Calu3 (cell line): ENCODE measurements at regions not wholly inside any gene's neighbourhood (a gene's known extent, or its start where the extent isn't known, plus 50 kb on each side); places are given as distances from the start of the nearest gene placed in this dataset.

Experiments
- BruUV-seq: library from RNA; stranded (reverse); fragments of 400-500 nt; replicated peaks from 2 replicates; lab custom pipeline; 2021; lab: Mats Ljungman, UMichigan
- CTCF ChIA-PET: fragments of 300-600 bp; sonication (Branson Sonifier 250); formaldehyde crosslinking; loops from one replicate; lab custom pipeline; 2022; ENCODE audit warnings: antibody characterized with exemption; lab: Charles Lee
- DNase-seq: peaks from one replicate; pipeline ENCODE4 v3.0.0; 2022
- H3K27ac Mint-ChIP-seq: one replicate; pipeline ENCODE4 v1.8.0; 2022; ENCODE audit warnings: mixed read lengths; ENCODE audit not compliant: unreplicated experiment
- H3K27me3 Mint-ChIP-seq: one replicate; pipeline ENCODE4 v1.8.0; 2022; ENCODE audit warnings: mixed read lengths; ENCODE audit not compliant: unreplicated experiment
- H3K36me3 Mint-ChIP-seq: one replicate; pipeline ENCODE4 v1.8.0; 2022; ENCODE audit warnings: mild to moderate bottlenecking, moderate library complexity, mixed read lengths; ENCODE audit not compliant: insufficient read depth, unreplicated experiment
- H3K4me1 Mint-ChIP-seq: one replicate; pipeline ENCODE4 v1.8.0; 2022; ENCODE audit warnings: mild to moderate bottlenecking, low read depth, mixed read lengths; ENCODE audit not compliant: unreplicated experiment
- H3K4me3 Mint-ChIP-seq: one replicate; pipeline ENCODE4 v1.8.0; 2022; ENCODE audit warnings: mild to moderate bottlenecking, low read depth, moderate library complexity, mixed read lengths; ENCODE audit not compliant: unreplicated experiment
- H3K9me3 Mint-ChIP-seq: one replicate; pipeline ENCODE4 v1.8.0; 2022; ENCODE audit warnings: low read depth, mixed read lengths; ENCODE audit not compliant: unreplicated experiment
- intact Hi-C: fragments of 100-400 bp; cut with micrococcal nuclease; formaldehyde crosslinking; loops from one replicate; pipeline ENCODE4 v1.10.0; 2022; ENCODE audit not compliant: unreplicated experiment
- TF ChIP-seq, protein P1 (sequence below): fragments of 200-600 bp; IDR thresholded peaks from one replicate; pipeline ENCODE4 v1.8.0; 2022; ENCODE audit warnings: antibody characterized with exemption; ENCODE audit not compliant: unreplicated experiment

DNA sequence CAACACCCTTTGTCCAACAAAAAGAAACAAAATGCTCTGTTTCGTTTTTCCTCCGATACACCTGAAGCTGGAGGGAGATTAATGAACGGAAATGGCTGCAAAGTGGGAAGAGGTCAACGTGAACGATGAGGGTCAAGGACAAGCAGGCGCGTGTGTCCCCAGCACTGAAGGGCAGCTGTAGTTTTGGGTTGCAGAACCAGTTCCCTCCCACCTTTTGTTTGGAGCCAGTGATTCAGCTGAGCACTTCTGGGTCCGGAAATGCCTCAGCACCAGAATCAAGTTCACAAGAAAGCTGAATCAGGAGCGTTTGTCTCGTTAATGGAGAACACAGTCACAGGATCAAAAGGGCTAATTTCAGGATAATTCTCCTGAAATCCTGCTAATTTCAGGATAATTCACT, 51.1 kb upstream of the PWP1 start:
- Mint-ChIP-seq H3K36me3 (no peaks in the 10 kb centered on the region), H3K4me1 (no peaks in the 10 kb centered on the region), H3K27me3 (peaks cover 73% of the 10 kb centered on the region), H3K9me3 (peaks cover 2% of the 10 kb centered on the region), H3K27ac (no peak overlapping the region), H3K4me3 (no peak overlapping the region)
- CTCF ChIA-PET, result no interaction called here
- BruUV-seq, result no TSS peak
- TF ChIP-seq, protein P1, sequence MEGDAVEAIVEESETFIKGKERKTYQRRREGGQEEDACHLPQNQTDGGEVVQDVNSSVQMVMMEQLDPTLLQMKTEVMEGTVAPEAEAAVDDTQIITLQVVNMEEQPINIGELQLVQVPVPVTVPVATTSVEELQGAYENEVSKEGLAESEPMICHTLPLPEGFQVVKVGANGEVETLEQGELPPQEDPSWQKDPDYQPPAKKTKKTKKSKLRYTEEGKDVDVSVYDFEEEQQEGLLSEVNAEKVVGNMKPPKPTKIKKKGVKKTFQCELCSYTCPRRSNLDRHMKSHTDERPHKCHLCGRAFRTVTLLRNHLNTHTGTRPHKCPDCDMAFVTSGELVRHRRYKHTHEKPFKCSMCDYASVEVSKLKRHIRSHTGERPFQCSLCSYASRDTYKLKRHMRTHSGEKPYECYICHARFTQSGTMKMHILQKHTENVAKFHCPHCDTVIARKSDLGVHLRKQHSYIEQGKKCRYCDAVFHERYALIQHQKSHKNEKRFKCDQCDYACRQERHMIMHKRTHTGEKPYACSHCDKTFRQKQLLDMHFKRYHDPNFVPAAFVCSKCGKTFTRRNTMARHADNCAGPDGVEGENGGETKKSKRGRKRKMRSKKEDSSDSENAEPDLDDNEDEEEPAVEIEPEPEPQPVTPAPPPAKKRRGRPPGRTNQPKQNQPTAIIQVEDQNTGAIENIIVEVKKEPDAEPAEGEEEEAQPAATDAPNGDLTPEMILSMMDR, result no peak
- intact Hi-C loops, result no loop called here
- DNase-seq, result no peak

DNA sequence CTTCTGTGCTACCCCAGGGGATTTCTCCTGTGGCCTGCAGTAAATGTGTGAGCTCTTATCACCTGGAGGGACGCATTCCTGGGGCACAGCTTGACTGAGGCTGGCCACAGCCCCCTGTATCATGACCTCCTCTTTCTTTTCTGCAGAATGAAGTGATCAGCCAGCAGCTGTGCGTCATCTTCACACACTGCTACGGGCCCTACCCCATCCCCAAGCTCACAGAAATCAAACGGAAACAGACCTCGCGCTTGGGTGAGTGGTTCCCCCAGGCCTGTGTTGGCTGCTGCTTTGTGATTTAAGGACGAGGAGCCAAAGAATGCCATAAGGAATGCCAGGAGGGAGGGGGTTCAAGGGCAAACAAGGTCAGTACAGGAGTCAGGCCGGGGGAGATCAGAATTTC, 50.5 kb upstream of the PWP1 start:
- H3K36me3 Mint-ChIP-seq, result no peaks in the 10 kb centered on the region
- no peaks in the 10 kb centered on the region for H3K4me1 Mint-ChIP-seq
- no peak overlapping the region for H3K27ac Mint-ChIP-seq
- DNase-seq, result no peak
- peaks cover 73% of the 10 kb centered on the region for H3K27me3 Mint-ChIP-seq
- TF ChIP-seq, protein P1, result no peak
- peaks cover 2% of the 10 kb centered on the region for H3K9me3 Mint-ChIP-seq
- H3K4me3 Mint-ChIP-seq, result no peak overlapping the region
- CTCF ChIA-PET, result no interaction called here
- intact Hi-C loops, result no loop called here
- no TSS peak for BruUV-seq
